ENCODE measurements at regions not wholly inside any gene's neighbourhood (a gene's known extent, or its start where the extent isn't known, plus 50 kb on each side); places are given as distances from the start of the nearest gene placed in this dataset.

DNA sequence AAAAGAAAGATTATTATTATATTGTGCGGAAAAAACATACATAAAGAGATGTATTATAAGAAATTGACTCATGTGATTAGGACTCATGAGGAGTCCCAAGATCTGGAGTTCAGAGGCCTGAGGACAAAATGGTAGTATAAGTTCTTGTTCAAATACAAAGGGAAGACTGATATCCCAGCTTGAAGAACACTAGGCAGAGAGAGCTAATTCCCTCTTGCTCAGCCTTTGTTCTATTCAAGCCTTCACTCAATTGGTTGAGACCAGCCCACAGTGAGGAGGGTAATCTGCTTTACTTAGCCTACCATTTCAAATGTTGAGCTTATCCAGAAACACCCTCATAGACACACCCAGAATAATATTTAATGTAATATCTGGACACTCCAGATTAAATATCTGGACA is 1683.8 kb downstream of the REEP3 start:
- no peak for TF ChIP-seq POLR2A (IDR thresholded peaks at IDR 0.05)
- TF ChIP-seq, protein P1, sequence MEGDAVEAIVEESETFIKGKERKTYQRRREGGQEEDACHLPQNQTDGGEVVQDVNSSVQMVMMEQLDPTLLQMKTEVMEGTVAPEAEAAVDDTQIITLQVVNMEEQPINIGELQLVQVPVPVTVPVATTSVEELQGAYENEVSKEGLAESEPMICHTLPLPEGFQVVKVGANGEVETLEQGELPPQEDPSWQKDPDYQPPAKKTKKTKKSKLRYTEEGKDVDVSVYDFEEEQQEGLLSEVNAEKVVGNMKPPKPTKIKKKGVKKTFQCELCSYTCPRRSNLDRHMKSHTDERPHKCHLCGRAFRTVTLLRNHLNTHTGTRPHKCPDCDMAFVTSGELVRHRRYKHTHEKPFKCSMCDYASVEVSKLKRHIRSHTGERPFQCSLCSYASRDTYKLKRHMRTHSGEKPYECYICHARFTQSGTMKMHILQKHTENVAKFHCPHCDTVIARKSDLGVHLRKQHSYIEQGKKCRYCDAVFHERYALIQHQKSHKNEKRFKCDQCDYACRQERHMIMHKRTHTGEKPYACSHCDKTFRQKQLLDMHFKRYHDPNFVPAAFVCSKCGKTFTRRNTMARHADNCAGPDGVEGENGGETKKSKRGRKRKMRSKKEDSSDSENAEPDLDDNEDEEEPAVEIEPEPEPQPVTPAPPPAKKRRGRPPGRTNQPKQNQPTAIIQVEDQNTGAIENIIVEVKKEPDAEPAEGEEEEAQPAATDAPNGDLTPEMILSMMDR (IDR thresholded peaks at IDR 0.05) = no peak

All from esophagus squamous epithelium (tissue), 4 donors.